ENCODE measurements at regions not wholly inside any gene's neighbourhood (a gene's known extent, or its start where the extent isn't known, plus 50 kb on each side); places are given as distances from the start of the nearest gene placed in this dataset.

GRCh38 chr4:13196721-13197120 is 287.4 kb downstream of the RAB28 start:
- Histone ChIP-seq H3K4me1 (ENCODE audit: insufficient read depth, low read length, poor library complexity, severe bottlenecking) (no peaks in the 10 kb centered on the region), H3K9me3 (ENCODE audit: low read depth, low read length, poor library complexity, severe bottlenecking) (no peaks in the 10 kb centered on the region), H3K27me3 (replicated peaks; ENCODE audit: insufficient read depth, low read depth, low read length, poor library complexity) (no peaks in the 10 kb centered on the region), H3K4me3 (ENCODE audit: low read depth, low read length, poor library complexity, severe bottlenecking) (no peak overlapping the region), H3K27ac (ENCODE audit: low read depth, low read length, poor library complexity, severe bottlenecking) (no peak overlapping the region), H3K36me3 (ENCODE audit: insufficient read depth, low read length, poor library complexity, severe bottlenecking) (no peaks in the 10 kb centered on the region)
- TF ChIP-seq EZH2 (IDR thresholded peaks at IDR 0.05; ENCODE audit: borderline replicate concordance, low read depth, low read length, poor library complexity, severe bottlenecking) = no peak
- TF ChIP-seq, protein P1, sequence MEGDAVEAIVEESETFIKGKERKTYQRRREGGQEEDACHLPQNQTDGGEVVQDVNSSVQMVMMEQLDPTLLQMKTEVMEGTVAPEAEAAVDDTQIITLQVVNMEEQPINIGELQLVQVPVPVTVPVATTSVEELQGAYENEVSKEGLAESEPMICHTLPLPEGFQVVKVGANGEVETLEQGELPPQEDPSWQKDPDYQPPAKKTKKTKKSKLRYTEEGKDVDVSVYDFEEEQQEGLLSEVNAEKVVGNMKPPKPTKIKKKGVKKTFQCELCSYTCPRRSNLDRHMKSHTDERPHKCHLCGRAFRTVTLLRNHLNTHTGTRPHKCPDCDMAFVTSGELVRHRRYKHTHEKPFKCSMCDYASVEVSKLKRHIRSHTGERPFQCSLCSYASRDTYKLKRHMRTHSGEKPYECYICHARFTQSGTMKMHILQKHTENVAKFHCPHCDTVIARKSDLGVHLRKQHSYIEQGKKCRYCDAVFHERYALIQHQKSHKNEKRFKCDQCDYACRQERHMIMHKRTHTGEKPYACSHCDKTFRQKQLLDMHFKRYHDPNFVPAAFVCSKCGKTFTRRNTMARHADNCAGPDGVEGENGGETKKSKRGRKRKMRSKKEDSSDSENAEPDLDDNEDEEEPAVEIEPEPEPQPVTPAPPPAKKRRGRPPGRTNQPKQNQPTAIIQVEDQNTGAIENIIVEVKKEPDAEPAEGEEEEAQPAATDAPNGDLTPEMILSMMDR (conservative IDR thresholded peaks at IDR 0.05; ENCODE audit: low read depth, low read length) = no peak
- POLR2A ChIA-PET (ENCODE audit: low non-redundant PET) = no interaction called here
- BruUV-seq (replicated peaks) = no TSS peak
- CTCF ChIA-PET = no interaction called here
- intact Hi-C loops (cut with micrococcal nuclease; ENCODE audit: unreplicated experiment) = no loop called here
- DNase-seq (ENCODE audit: low spot score) = no peak

DNA sequence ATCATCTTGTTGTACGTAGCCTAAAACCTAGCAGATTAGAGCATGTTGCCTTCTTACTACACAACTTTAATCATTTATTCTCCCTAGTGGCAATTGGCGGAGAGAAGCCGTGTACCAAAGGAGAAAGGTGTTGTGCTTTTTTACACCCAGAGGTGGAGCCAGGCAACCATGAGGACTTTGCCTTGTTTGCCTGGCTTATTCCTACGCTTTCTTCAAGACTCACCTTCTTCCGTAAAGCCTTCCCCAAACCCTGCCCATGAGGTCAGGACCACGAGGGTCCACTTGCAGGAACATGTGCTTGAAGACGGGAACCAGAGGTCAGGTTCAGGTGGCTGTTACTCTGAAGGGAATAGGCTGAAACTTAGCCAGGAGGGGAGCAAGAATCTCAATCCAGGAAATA is 290.5 kb downstream of the RAB28 start:
- Histone ChIP-seq H3K36me3 (ENCODE audit: insufficient read depth, low read length, poor library complexity, severe bottlenecking) (no peaks in the 10 kb centered on the region), H3K9me3 (ENCODE audit: low read depth, low read length, poor library complexity, severe bottlenecking) (no peaks in the 10 kb centered on the region), H3K4me3 (ENCODE audit: low read depth, low read length, poor library complexity, severe bottlenecking) (no peak overlapping the region), H3K4me1 (ENCODE audit: insufficient read depth, low read length, poor library complexity, severe bottlenecking) (no peaks in the 10 kb centered on the region), H3K27ac (ENCODE audit: low read depth, low read length, poor library complexity, severe bottlenecking) (no peak overlapping the region), H3K27me3 (replicated peaks; ENCODE audit: insufficient read depth, low read depth, low read length, poor library complexity) (no peaks in the 10 kb centered on the region)
- DNase-seq (ENCODE audit: low spot score) = no peak
- TF ChIP-seq EZH2 (IDR thresholded peaks at IDR 0.05; ENCODE audit: borderline replicate concordance, low read depth, low read length, poor library complexity, severe bottlenecking) = no peak
- TF ChIP-seq, protein P1 (conservative IDR thresholded peaks at IDR 0.05; ENCODE audit: low read depth, low read length) = no peak
- intact Hi-C loops (cut with micrococcal nuclease; ENCODE audit: unreplicated experiment) = no loop called here
- no TSS peak for BruUV-seq (replicated peaks)
- ChIA-PET CTCF (no interaction called here), POLR2A (ENCODE audit: low non-redundant PET) (no interaction called here)

DNA sequence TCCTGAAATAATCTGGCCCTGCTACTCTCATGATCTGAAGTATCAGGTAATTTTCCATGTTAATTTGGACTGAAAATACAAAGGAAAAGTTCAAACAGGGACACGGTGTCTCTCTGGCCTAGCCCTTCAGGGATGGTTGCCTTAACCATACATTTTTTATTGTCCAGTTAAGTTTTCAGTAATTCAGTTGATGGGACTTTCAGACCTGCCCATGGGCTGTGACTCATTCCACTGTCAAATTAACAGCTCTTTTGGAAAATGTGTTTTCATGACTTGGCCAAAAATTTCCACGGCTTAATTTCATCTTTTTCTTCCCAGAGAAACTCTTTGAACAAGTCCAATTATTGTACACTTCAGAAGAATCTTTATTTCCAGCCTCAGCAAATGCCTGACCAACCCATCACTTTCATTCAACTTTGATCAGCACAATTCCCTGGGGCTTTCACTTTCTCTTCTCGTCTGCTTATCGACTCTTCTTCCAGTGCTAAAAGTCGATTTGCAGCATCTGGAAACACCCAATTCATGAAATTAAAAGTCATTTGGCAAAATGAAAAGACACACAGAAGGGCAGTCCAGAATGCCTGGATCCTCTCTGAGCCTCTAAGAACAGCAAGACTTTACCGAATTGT is 293.9 kb downstream of the RAB28 start:
- Histone ChIP-seq H3K27me3 (replicated peaks; ENCODE audit: insufficient read depth, low read depth, low read length, poor library complexity) (no peaks in the 10 kb centered on the region), H3K36me3 (ENCODE audit: insufficient read depth, low read length, poor library complexity, severe bottlenecking) (no peaks in the 10 kb centered on the region), H3K4me3 (ENCODE audit: low read depth, low read length, poor library complexity, severe bottlenecking) (no peak overlapping the region), H3K9me3 (ENCODE audit: low read depth, low read length, poor library complexity, severe bottlenecking) (no peaks in the 10 kb centered on the region), H3K27ac (ENCODE audit: low read depth, low read length, poor library complexity, severe bottlenecking) (no peak overlapping the region), H3K4me1 (ENCODE audit: insufficient read depth, low read length, poor library complexity, severe bottlenecking) (no peaks in the 10 kb centered on the region)
- intact Hi-C loops (cut with micrococcal nuclease; ENCODE audit: unreplicated experiment) = no loop called here
- DNase-seq (ENCODE audit: low spot score) = no peak
- ChIA-PET POLR2A (ENCODE audit: low non-redundant PET) (no interaction called here), CTCF (no interaction called here)
- TF ChIP-seq, protein P1 (conservative IDR thresholded peaks at IDR 0.05; ENCODE audit: low read depth, low read length) = no peak
- TF ChIP-seq EZH2 (IDR thresholded peaks at IDR 0.05; ENCODE audit: borderline replicate concordance, low read depth, low read length, poor library complexity, severe bottlenecking) = no peak
- no TSS peak for BruUV-seq (replicated peaks)

Measured in A673 (cell line).